Neural cell (in vitro differentiated cells): ENCODE measurements at regions not wholly inside any gene's neighbourhood (a gene's known extent, or its start where the extent isn't known, plus 50 kb on each side); places are given as distances from the start of the nearest gene placed in this dataset.

Source experiments
- H2AFZ ChIP-seq: fragments of 200-600, 300-800 bp; sonication (generic), shearing (Covaris generic); 2 replicates; pipeline ENCODE4 v1.6.0; 2014; ENCODE audit warnings: low read depth, mild to moderate bottlenecking, antibody characterized with exemption, low read length, moderate library complexity
- H3F3A ChIP-seq: fragments of 200-600 bp; shearing (Covaris generic); 2 replicates; pipeline ENCODE4 v1.6.1; 2016; ENCODE audit warnings: mild to moderate bottlenecking, moderate library complexity, mixed read lengths, antibody characterized with exemption, low read length; ENCODE audit not compliant: insufficient read depth, poor library complexity, severe bottlenecking
- H3K27ac ChIP-seq: fragments of 200-600, 300-800 bp; sonication (generic), shearing (Covaris generic); 2 replicates; pipeline ENCODE4 v1.5.1; 2014; ENCODE audit warnings: mild to moderate bottlenecking, low read length, moderate library complexity
- H3K27me3 ChIP-seq: fragments of 300-800, 200-600 bp; sonication (generic), shearing (Covaris generic); 2 replicates; pipeline ENCODE4 v1.6.0; 2014; ENCODE audit warnings: mild to moderate bottlenecking, low read depth, low read length, moderate library complexity; ENCODE audit not compliant: insufficient read depth
- H3K36me3 ChIP-seq: fragments of 300-800, 200-600 bp; sonication (generic), shearing (Covaris generic); 2 replicates; pipeline ENCODE4 v1.5.1; 2014; ENCODE audit warnings: mild to moderate bottlenecking, antibody characterized with exemption, low read length, moderate library complexity; ENCODE audit not compliant: insufficient read depth
- H3K4me2 ChIP-seq: fragments of 300-800, 200-600 bp; sonication (generic), shearing (Covaris generic); 2 replicates; pipeline ENCODE4 v1.6.0; 2014; ENCODE audit warnings: mild to moderate bottlenecking, low read length
- H3K4me3 ChIP-seq: fragments of 300-800, 200-600 bp; sonication (generic), shearing (Covaris generic); 2 replicates; pipeline ENCODE4 v1.5.1; 2014; ENCODE audit warnings: mild to moderate bottlenecking, low read length, moderate library complexity
- H3K79me2 ChIP-seq: fragments of 200-600 bp; shearing (Covaris generic); replicated peaks from 2 replicates; pipeline ENCODE4 v1.6.0; 2014; ENCODE audit warnings: mild to moderate bottlenecking, low read length, moderate library complexity; ENCODE audit not compliant: insufficient read depth
- H3K9ac ChIP-seq: fragments of 300-800, 200-600 bp; sonication (generic), shearing (Covaris generic); 2 replicates; pipeline ENCODE4 v1.6.1; 2016; ENCODE audit warnings: mild to moderate bottlenecking, low read length, mixed read lengths
- H3K9me2 ChIP-seq: fragments of 200-600 bp; shearing (Covaris generic); 2 replicates; pipeline ENCODE4 v1.6.1; 2016; ENCODE audit warnings: mild to moderate bottlenecking, low read length, mixed read lengths; ENCODE audit not compliant: insufficient read depth
- H3K9me3 ChIP-seq: fragments of 200-600, 300-800 bp; sonication (generic), shearing (Covaris generic); 2 replicates; pipeline ENCODE4 v1.6.1; 2016; ENCODE audit warnings: mild to moderate bottlenecking, mixed run types, low read length, moderate library complexity, mixed read lengths
- H4K20me1 ChIP-seq: fragments of 200-600 bp; shearing (Covaris generic); 2 replicates; pipeline ENCODE4 v1.6.1; 2016; ENCODE audit warnings: mild to moderate bottlenecking, mixed run types; ENCODE audit not compliant: insufficient read depth
- CTCF ChIP-seq: fragments of 450-650 bp; IDR thresholded peaks from 2 replicates; pipeline ENCODE4 v1.5.1; 2014; ENCODE audit warnings: antibody characterized with exemption, mild to moderate bottlenecking, moderate library complexity; ENCODE audit not compliant: poor library complexity, severe bottlenecking
- EP300 ChIP-seq: fragments of 450-650 bp; conservative IDR thresholded peaks from 2 replicates; pipeline ENCODE4 v1.6.1; 2014; ENCODE audit warnings: antibody characterized with exemption, mild to moderate bottlenecking, moderate library complexity; ENCODE audit not compliant: poor library complexity, severe bottlenecking
- EZH2 ChIP-seq: fragments of 200-600, 300-800 bp; shearing (Covaris generic), sonication (generic); IDR thresholded peaks from 2 replicates; pipeline ENCODE4 v1.6.1; 2014; ENCODE audit warnings: antibody characterized with exemption, low read length, borderline replicate concordance, mild to moderate bottlenecking; ENCODE audit not compliant: insufficient read depth, poor library complexity, severe bottlenecking
- MXI1 ChIP-seq: fragments of 450-650 bp; conservative IDR thresholded peaks from 2 replicates; pipeline ENCODE4 v1.6.1; 2014; ENCODE audit warnings: antibody characterized with exemption, mild to moderate bottlenecking; ENCODE audit not compliant: poor library complexity, severe bottlenecking
- POLR2AphosphoS5 ChIP-seq: IDR thresholded peaks from 2 replicates; pipeline ENCODE4 v1.6.1; 2012
- RAD21 ChIP-seq: fragments of 450-650 bp; conservative IDR thresholded peaks from 2 replicates; pipeline ENCODE4 v1.6.1; 2014; ENCODE audit warnings: antibody characterized with exemption, mild to moderate bottlenecking, moderate library complexity
- REST ChIP-seq: IDR thresholded peaks from 2 replicates; pipeline ENCODE4 v1.6.1; 2012; ENCODE audit warnings: borderline replicate concordance
- SMC3 ChIP-seq: fragments of 450-650 bp; conservative IDR thresholded peaks from 2 replicates; pipeline ENCODE4 v1.6.1; 2014; ENCODE audit warnings: antibody characterized with exemption, mild to moderate bottlenecking, moderate library complexity; ENCODE audit not compliant: poor library complexity
- TAF1 ChIP-seq: IDR thresholded peaks from 2 replicates; pipeline ENCODE4 v1.6.1; 2012; ENCODE audit warnings: low read depth

- Histone ChIP-seq H3K79me2 (no peaks in the 10 kb centered on the region), H3K9me3 (no peaks in the 10 kb centered on the region)
Measured at GRCh38 chr2:64751286-64752260, 97.9 kb upstream of the SERTAD2 start.

More at GRCh38 chr2:64751286-64752260, 97.9 kb upstream of the SERTAD2 start:
- Histone ChIP-seq H3K36me3 (no peaks in the 10 kb centered on the region), H4K20me1 (no peaks in the 10 kb centered on the region), H3K27me3 (no peaks in the 10 kb centered on the region), H3F3A (peaks cover 5% of the 10 kb centered on the region), H3K4me3 (peak overlapping the region; percentile 86), H3K27ac (peak overlapping the region; percentile 94), H3K9me2 (no peaks in the 10 kb centered on the region), H3K4me2 (peak overlapping the region; percentile 88), H3K9ac (peak overlapping the region; percentile 81), H2AFZ (peak overlapping the region; percentile 43)
- no peak for TF ChIP-seq TAF1
- peak; percentile 91 for TF ChIP-seq POLR2AphosphoS5
- TF ChIP-seq EP300: peak; percentile 53
- TF ChIP-seq RAD21: peak; percentile 64
- TF ChIP-seq EZH2: no peak
- TF ChIP-seq CTCF: peak; percentile 63
- TF ChIP-seq MXI1: peak; percentile 52
- no peak for TF ChIP-seq REST
- TF ChIP-seq SMC3: peak; percentile 74
